ENCODE measurements at regions not wholly inside any gene's neighbourhood (a gene's known extent, or its start where the extent isn't known, plus 50 kb on each side); places are given as distances from the start of the nearest gene placed in this dataset.
"Not testable (repeated sequence)": the region's sequence is repeated elsewhere in the genome, so short reads cannot be mapped to it uniquely, and the experiment has no call there.

DNA sequence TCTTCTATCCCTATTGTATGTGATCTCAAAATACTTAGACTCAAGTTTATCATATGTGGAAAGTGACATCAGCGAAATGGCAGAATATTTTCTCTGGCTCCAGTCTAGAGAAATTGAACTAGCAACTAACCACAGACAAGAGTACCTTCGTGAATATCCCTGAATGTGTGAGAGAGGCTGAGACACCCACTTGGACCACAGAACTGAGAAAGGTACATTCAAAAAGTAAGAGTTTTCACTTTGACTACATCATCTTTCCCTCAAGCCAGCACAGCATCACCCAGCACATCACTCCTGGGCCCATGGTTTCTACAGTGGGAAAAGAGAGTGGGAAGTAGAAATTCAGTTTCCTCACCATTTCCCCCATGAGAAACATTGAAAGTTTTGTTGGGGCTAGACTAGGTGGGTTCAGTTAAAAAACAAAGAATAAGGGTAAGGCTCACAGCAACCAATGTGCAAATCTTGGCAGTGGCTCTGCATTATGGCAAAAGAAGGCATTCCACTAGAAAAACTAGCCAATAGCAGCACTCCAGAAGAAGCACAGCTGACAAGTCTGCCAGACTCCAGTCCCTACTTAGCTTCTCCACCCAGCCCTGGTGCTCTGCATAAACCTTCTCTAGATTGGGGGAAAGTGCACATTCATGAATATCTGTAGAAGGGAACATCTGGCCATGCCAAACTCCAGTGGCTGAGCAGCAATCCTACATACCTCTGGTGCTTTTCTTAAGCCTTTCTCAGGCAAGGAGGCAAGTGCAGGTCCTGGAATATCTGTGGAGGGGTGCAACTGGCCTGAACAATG is 225.6 kb upstream of the VLDLR start:
- DNase-seq (ENCODE audit: low spot score), result no peak

DNA sequence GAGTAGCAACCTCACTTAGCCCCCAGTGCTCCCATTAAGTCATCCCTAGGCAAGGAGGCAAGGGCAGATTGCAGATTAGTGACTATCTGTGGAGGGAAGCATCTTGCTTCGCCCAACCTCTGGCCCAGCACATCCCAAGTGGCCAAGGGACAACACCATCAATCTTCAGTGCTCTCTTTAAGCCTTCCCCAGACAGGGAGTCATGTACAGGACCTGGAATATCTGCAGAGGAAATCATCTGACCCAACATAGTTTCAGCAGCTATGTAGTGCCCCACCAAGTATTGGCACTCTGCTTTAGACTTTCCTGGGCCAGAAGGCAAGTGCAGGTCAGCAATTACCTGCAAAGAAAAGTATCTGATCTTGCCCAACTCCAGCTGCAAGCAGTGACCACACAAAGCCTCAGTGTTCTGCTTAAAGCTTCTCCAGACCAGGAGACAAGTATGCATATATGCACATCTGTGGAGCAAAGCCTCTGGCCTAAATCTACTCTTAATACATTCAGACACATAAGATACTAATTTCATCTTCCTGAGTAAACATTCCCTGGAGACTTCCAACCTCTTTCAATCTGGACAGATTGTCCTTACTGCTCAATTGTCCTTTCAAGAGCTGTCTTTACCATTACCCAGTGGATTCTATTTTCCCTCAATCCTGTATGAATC is 224.8 kb upstream of the VLDLR start:
- DNase-seq (ENCODE audit: low spot score), result no peak

DNA sequence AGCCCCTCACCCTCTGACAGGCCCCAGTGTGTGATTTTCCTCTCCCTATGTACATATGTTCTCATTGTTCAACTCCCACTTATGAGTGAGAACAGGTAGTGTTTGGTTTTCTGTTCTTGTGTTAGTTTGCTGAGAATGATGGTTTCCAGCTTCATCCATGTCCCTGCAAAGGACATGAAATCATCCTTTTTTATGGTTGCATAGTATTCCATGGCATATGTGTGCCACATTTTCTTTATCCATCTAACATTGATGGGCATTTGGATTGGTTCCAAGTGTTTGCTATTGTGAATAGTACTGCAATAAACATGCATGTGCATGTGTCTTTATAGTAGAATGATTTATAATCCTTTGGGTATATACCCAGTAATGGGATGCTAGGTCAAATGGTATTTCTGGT is 223.7 kb upstream of the VLDLR start:
- DNase-seq (ENCODE audit: low spot score), result not testable (repeated sequence)

DNA sequence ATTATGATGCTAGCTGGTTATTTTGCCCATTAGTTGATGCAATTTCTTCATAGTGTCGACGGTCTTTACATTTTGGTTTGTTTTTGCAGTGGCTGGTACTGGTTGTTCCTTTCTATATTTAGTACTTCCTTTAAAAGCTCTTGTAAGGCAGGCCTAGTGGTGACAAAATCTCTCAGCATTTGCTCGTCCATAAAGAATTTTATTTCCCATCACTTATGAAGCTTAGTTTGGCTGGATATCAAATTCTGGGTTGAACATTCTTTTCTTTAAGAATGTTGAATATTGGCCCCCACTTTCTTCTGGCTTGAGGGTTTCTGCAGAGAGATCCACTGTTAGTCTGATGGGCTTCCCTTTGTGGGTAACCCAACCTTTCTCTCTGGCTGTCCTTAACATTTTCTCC is 219.8 kb upstream of the VLDLR start:
- not testable (repeated sequence) for DNase-seq (ENCODE audit: low spot score)

GRCh38 chr9:2403701-2404100 is 217.9 kb upstream of the VLDLR start:
- no peak for DNase-seq (ENCODE audit: low spot score)

GRCh38 chr9:2406252-2406651 is 215.3 kb upstream of the VLDLR start:
- DNase-seq (ENCODE audit: low spot score), result no peak

DNA sequence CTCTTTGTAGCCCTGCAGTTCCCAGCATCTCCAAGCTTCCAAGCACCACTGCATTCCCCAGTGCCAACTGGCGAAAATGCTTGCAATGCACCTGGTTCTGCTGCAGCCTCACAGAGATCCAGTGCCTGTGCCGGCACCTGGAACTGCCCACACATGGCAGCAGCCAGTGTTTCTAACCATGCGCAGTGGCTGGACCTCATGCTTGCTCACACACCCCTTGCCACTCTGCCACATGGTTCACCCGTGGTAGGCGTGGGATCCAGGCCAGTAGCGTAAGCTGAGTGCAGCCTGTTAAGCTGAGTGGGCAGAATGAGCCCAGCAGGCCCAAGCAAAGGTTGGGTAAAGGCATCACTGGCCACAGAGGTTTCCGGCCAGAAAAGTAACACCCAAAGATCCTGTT is 214.1 kb upstream of the VLDLR start:
- no peak for DNase-seq (ENCODE audit: low spot score)

- no peak for DNase-seq (ENCODE audit: low spot score)
Observed at GRCh38 chr9:2411459-2412215, 209.9 kb upstream of the VLDLR start.

GRCh38 chr9:2413160-2413805 is 208.3 kb upstream of the VLDLR start:
- DNase-seq (ENCODE audit: low spot score), result no peak

DNA sequence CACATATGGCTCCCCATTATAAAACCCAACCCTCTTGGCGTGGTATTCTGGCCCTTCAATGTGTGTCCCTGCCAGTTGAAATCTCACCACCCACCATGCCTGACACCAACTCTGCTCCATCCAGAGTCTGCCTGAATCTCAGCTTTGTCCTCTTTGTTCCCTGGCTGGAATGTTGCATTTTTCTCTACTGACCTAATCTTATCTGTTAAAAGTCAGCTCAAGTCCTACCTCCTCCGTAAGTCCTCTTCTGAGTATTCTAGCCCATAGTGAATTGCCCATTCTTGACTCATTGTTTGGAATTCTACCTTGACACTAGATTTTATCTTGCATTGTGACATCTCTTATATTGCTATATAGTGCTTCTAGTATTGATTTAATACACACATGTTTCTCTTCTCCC is 207.1 kb upstream of the VLDLR start:
- DNase-seq (ENCODE audit: low spot score), result no peak

DNA sequence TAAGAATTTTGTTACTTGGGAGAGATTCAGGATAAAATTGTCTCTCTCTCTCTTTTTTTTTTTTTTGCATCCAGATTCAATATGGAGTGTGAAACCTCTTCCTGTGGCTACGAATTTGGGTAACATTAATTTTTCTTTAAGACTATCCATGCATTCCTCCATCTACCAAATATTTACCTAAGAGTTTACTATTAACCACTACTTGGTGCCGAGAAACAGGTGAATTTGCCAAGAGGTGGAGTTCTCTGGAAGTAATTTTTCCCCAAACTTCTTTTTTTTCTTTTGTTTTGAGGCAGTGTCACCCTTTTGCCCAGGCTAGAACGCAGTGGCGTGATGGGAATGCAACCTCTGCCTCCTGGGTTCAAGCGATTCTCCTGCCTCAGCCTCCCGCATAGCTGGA is 206.3 kb upstream of the VLDLR start:
- no peak for DNase-seq (ENCODE audit: low spot score)

- no peak for DNase-seq (ENCODE audit: low spot score)
Observed at GRCh38 chr9:2417730-2418129, 203.9 kb upstream of the VLDLR start.

DNA sequence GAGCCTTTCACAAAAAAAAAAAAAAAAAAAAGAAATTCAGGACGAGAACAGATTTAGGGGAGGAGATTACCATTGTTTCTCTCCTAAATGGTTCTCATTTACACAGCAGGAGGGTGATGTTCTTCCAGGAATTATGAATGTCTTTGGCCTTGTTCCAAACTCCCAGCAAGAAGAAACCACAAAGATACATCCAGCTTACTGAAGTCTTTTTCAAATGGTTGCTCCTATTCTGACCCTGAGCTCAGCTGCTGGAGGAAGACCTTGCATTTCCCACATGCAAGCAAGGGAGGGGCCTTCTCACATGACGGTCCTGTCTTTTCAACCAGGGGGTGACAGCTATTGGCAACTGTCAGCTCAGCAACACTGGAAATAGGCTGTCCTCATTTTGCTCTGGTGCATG is 203.0 kb upstream of the VLDLR start:
- no peak for DNase-seq (ENCODE audit: low spot score)

GRCh38 chr9:2419347-2419746 is 202.2 kb upstream of the VLDLR start:
- DNase-seq (ENCODE audit: low spot score), result no peak

DNA sequence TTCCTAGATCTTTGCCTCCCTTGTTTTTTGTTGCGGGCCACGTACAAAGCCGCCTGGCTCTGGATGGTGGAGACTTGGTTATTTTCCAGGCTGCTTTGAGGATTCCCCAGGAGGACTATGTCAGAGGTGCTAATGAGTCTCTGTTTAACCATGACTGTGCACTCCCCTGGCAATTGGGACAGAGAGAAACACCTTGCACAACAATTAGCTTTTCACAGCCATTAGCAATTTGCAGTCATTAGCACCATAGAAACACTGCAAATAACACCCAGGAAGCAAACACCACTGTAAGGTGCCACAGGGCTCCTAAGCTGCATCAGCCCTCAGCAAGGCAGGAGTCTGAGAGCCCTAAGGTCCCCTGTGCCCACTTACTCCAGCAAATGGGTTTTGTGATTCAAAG is 201.0 kb upstream of the VLDLR start:
- no peak for DNase-seq (ENCODE audit: low spot score)

DNA sequence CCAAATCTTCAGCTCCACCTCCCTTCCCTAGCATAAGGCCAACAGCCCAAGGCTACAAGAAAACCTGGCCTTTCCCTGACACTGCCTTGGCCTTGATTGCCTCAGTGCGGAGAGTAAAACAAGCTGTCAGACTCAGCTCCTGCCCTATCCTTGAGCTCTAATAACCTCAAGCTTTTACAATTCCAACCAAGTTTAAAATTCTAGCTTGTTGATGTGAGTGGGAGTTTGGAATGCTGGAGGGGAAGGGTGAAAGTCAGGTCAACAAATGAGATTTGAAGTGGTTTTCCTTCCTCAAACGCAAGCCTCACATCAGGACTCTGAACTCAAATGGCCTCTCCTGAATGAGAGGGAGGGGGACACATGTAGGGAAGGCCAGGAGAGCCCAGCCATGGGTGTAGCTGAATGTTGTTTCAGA is 197.0 kb upstream of the VLDLR start:
- no peak for DNase-seq (ENCODE audit: low spot score)

DNA sequence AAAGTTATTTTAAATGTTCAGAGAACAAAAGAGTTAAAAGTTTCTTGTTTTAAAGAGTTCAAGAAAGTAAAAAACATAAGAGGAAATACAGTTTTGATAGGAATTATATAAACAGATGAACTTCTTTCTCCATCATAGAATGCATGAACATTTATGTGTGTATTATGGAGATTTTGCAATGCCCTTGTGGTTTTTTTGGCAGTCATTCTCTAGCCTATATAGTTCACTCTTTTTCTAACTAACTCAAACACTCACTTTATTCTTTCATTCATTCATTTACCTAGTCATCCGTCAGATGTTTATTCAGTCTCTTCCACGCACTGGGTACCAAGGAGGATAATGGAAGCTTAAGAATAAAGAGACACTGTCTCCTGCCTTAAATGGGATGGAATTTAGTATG is 195.9 kb upstream of the VLDLR start:
- no peak for DNase-seq (ENCODE audit: low spot score)

DNA sequence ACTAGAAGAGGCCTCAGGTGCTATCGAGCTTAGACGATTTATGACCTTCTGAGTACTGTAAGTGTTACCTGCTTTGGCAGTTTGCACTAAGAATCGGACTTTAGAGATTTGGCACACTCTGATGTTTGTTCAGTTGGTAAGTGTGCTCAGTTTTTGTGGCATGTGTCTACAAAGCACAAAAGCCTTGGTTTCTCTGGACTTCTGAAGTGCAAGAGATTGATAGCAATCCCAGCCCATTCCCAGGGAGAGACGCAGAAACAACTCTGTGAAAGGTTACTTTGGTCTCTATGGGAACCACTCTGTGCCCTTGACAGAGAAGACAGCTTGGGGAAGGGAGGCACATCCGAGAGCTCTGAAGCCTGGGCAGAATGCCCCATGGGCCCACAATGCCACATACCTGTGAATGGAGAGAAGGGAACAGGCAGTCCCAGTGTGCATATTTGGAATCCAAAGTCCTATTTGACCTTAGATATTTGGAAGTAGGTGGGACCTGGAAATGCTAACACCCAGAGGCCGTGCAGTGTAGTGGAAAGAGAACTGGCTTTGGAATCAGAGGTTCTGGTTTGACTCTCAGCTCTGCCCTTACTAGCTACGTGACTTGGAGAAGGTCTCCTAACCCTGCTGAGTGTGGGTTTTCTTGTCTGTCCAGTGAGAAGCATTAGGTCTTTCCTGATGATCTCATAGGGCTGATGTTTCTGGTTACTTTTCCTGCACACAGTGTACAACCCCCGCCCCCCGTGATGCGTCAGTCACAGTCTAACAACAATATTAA is 194.3 kb upstream of the VLDLR start:
- DNase-seq (ENCODE audit: low spot score), result no peak

- no peak for DNase-seq (ENCODE audit: low spot score)
Observed at GRCh38 chr9:2439957-2440356, 181.6 kb upstream of the VLDLR start.

GRCh38 chr9:2443933-2444332 is 177.7 kb upstream of the VLDLR start:
- DNase-seq (ENCODE audit: low spot score), result not testable (repeated sequence)

- no peak for DNase-seq (ENCODE audit: low spot score)
Observed at GRCh38 chr9:2448193-2448738, 173.3 kb upstream of the VLDLR start.

Data from RKO (cell line).